Body of pancreas (tissue), 4 donors: ENCODE measurements at regions not wholly inside any gene's neighbourhood (a gene's known extent, or its start where the extent isn't known, plus 50 kb on each side); places are given as distances from the start of the nearest gene placed in this dataset.

Experiments
- CTCF ChIP-seq, 7 experiments: fragments of 450-650 bp in 4 of 7; fragments of 200-600 bp in 3 of 7; sonication (generic) in 3 of 7; IDR thresholded peaks; one replicate each; pipeline ENCODE4 v1.5.1; 2016 to 2019; ENCODE audit warnings: antibody characterized with exemption in 7 of 7
- POLR2A ChIP-seq, 3 donors: fragments of 450-650 bp; IDR thresholded peaks; one replicate each; pipeline ENCODE4 v1.6.1; 2016; ENCODE audit warnings: antibody characterized with exemption in 3 of 3, mild to moderate bottlenecking in 2 of 3

GRCh38 chr2:155961641-155962040, 370.9 kb downstream of the NR4A2 start:
- no peak for TF ChIP-seq POLR2A (IDR thresholded peaks at IDR 0.05)
- no peak for TF ChIP-seq CTCF (IDR thresholded peaks at IDR 0.05)
